GM12892 (cell line): ENCODE measurements at regions not wholly inside any gene's neighbourhood (a gene's known extent, or its start where the extent isn't known, plus 50 kb on each side); places are given as distances from the start of the nearest gene placed in this dataset.

Experiments used
- POLR2A ChIP-seq: IDR thresholded peaks from 2 replicates; pipeline ENCODE4 v1.6.1; 2011; ENCODE audit warnings: low read depth, low read length, control low read depth
- POLR2AphosphoS5 ChIP-seq: IDR thresholded peaks from 2 replicates; pipeline ENCODE4 v1.6.1; 2011; ENCODE audit warnings: low read depth, low read length, control low read depth

DNA sequence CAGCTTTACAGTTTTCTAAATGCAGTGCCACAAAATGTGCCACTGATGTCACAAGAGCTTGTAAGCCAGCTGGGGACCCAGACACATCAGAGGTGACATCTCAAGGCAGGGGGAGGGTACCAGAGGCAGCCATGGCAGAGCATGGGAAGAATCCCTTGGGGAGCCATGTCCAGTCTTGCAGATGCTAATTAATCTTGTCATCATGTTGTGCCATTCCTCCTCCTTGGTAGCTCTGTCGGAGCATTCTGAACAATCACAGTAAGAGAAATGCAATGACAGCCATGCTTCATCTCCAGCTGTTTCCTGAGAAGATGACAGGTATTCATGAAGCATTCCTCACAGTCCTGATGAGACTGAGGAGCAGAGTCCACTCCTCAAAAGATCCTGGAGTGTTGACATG is 287.9 kb downstream of the RPAP3 start:
- no peak for TF ChIP-seq POLR2A
- TF ChIP-seq POLR2AphosphoS5: no peak
